T-cell (primary cell): ENCODE measurements at regions not wholly inside any gene's neighbourhood (a gene's known extent, or its start where the extent isn't known, plus 50 kb on each side); places are given as distances from the start of the nearest gene placed in this dataset.
"Not testable (repeated sequence)": the region's sequence is repeated elsewhere in the genome, so short reads cannot be mapped to it uniquely, and the experiment has no call there.

Experiments
- ATAC-seq, 4 experiments: fragments of 200-7000 bp in 3 of 4; fragments of 150-1000 bp in 1 of 4; cut with Tn5 transposase; replicated peaks in 1 of 4; 1 replicate in 3 of 4; 2 replicates in 1 of 4; pipeline ENCODE4 v1.10.0; 2021; ENCODE audit warnings: moderate library complexity in 3 of 4, mild to moderate bottlenecking in 2 of 4, moderate number of reproducible peaks in 1 of 4
- CTCF ChIA-PET, 2 donors: fragments of 300-600 bp; sonication (Branson Sonifier 250); formaldehyde crosslinking; loops; one replicate each; lab custom pipeline; 2022; ENCODE audit warnings: antibody characterized with exemption in 2 of 2; lab: Charles Lee
- POLR2A ChIA-PET, 2 donors: fragments of 300-600 bp; sonication (Branson Sonifier 250); formaldehyde crosslinking; loops; one replicate each; lab custom pipeline; 2022; ENCODE audit warnings: antibody characterized with exemption in 2 of 2; lab: Charles Lee
- DNase-seq, 35 experiments: peaks; one replicate each; pipeline versions ENCODE4 v3.0.0 to v3.0.0-alpha.2; 2013 to 2023
- H3K27ac ChIP-seq: one replicate; pipeline ENCODE4 v1.5.1; 2013; ENCODE audit warnings: low read length
- H3K27me3 ChIP-seq, 2 experiments: replicated peaks in 1 of 2; 1 replicate in 1 of 2; 2 replicates in 1 of 2; pipeline versions ENCODE4 v1.6.1 to v1.7.0; 2013; ENCODE audit warnings: low read length in 1 of 2, mixed read lengths in 1 of 2; ENCODE audit not compliant: control insufficient read depth in 2 of 2, insufficient read depth in 2 of 2; ENCODE audit errors: extremely low read depth in 1 of 2
- H3K36me3 ChIP-seq, 2 donors: 1 replicate in 1 of 2; 2 replicates in 1 of 2; pipeline versions ENCODE4 v1.6.1 to v1.7.0; 2013; ENCODE audit warnings: low read length in 1 of 2; ENCODE audit not compliant: control insufficient read depth in 2 of 2, insufficient read depth in 1 of 2; ENCODE audit errors: extremely low read depth in 1 of 2
- H3K4me1 ChIP-seq, 2 experiments: 1 replicate in 1 of 2; 2 replicates in 1 of 2; pipeline versions ENCODE4 v1.6.1 to v1.7.0; 2013; ENCODE audit warnings: low read length in 2 of 2, mixed read lengths in 1 of 2; ENCODE audit not compliant: insufficient read depth in 2 of 2, control insufficient read depth in 1 of 2; ENCODE audit errors: extremely low read depth in 1 of 2
- H3K4me3 ChIP-seq, 2 donors: 1 replicate in 1 of 2; 2 replicates in 1 of 2; pipeline versions ENCODE4 v1.5.1 to v1.7.0; 2013; ENCODE audit warnings: mild to moderate bottlenecking in 2 of 2, low read length in 1 of 2, moderate library complexity in 1 of 2; ENCODE audit not compliant: control insufficient read depth in 1 of 2; ENCODE audit errors: extremely low read depth in 1 of 2
- H3K9me3 ChIP-seq: 2 replicates; pipeline ENCODE4 v1.7.0; 2013
- H3K27ac Mint-ChIP-seq, 2 donors: one replicate each; pipeline ENCODE4 v1.8.0; 2020 to 2021; ENCODE audit warnings: mild to moderate bottlenecking in 2 of 2, mixed read lengths in 2 of 2
- H3K27me3 Mint-ChIP-seq, 2 donors: one replicate each; pipeline ENCODE4 v1.8.0; 2021 to 2022; ENCODE audit warnings: mixed read lengths in 2 of 2
- H3K36me3 Mint-ChIP-seq: one replicate; pipeline ENCODE4 v1.8.0; 2021; ENCODE audit warnings: mixed read lengths
- H3K4me1 Mint-ChIP-seq, 3 donors: one replicate each; pipeline ENCODE4 v1.8.0; 2020 to 2022; ENCODE audit warnings: mixed read lengths in 3 of 3, mild to moderate bottlenecking in 1 of 3
- H3K4me3 Mint-ChIP-seq, 3 donors: one replicate each; pipeline ENCODE4 v1.8.0; 2020 to 2022; ENCODE audit warnings: mild to moderate bottlenecking in 3 of 3, mixed read lengths in 3 of 3, moderate library complexity in 3 of 3
- H3K9me3 Mint-ChIP-seq, 3 donors: one replicate each; pipeline ENCODE4 v1.8.0; 2020 to 2022; ENCODE audit warnings: mixed read lengths in 3 of 3
- WGBS: methylation state at CpG from one replicate; pipeline ENCODE4 v1.1.5; 2013; ENCODE audit warnings: missing lambda C conversion rate; ENCODE audit not compliant: insufficient coverage; 5-methylcytosine and 5-hydroxymethylcytosine counted together

- Histone ChIP-seq H3K4me3 (no peak overlapping the region), H3K9me3 (no peaks in the 10 kb centered on the region), H3K4me1 (no peaks in the 10 kb centered on the region), H3K36me3 (no peaks in the 10 kb centered on the region), H3K27ac (no peak overlapping the region), H3K27me3 (peaks cover 0 to 2% of the 10 kb centered on the region in 2 experiments)
- H3K4me3 Mint-ChIP-seq: no peak overlapping the region
- POLR2A ChIA-PET: no interaction called here
- H3K27ac Mint-ChIP-seq: no peak overlapping the region
- WGBS: 56% methylated on average over 2 of the region's 10 CpGs
- peaks cover 10 to 28% (median 15%) of the 10 kb centered on the region in 3 donors for H3K9me3 Mint-ChIP-seq
- H3K36me3 Mint-ChIP-seq: no peaks in the 10 kb centered on the region
- H3K27me3 Mint-ChIP-seq: peaks cover 9 to 11% of the 10 kb centered on the region in 2 donors
- no peak for ATAC-seq
- CTCF ChIA-PET: no interaction called here
- no peaks in the 10 kb centered on the region for H3K4me1 Mint-ChIP-seq
- no peak for DNase-seq
These were observed 298.8 kb upstream of the MAP3K7 start for GRCh38 chr6:90885611-90886056.

GRCh38 chr6:90885137-90885536 is 298.3 kb upstream of the MAP3K7 start:
- H3K9me3 ChIP-seq, CTCF ChIA-PET, H3K36me3 Mint-ChIP-seq, POLR2A ChIA-PET, H3K4me1 ChIP-seq, H3K4me3 ChIP-seq, ATAC-seq, H3K27me3 ChIP-seq, H3K4me3 Mint-ChIP-seq, H3K36me3 ChIP-seq, DNase-seq, H3K4me1 Mint-ChIP-seq, H3K27ac ChIP-seq, H3K27ac Mint-ChIP-seq: not testable (repeated sequence)
- WGBS: 38% methylated on average over 1 of the region's 4 CpGs
- peaks cover 13 to 31% (median 15%) of the 10 kb centered on the region in 3 donors for H3K9me3 Mint-ChIP-seq
- peaks cover 9 to 11% of the 10 kb centered on the region in 2 donors for H3K27me3 Mint-ChIP-seq

- no peaks in the 10 kb centered on the region for H3K4me1 Mint-ChIP-seq
- POLR2A ChIA-PET: no interaction called here
- 93% methylated on average over 2 of the region's 3 CpGs for WGBS
- H3K27me3 Mint-ChIP-seq: peaks cover 6 to 14% of the 10 kb centered on the region in 2 donors
- no peak overlapping the region for H3K27ac Mint-ChIP-seq
- Histone ChIP-seq H3K27ac (no peak overlapping the region), H3K36me3 (no peaks in the 10 kb centered on the region), H3K4me1 (no peaks in the 10 kb centered on the region), H3K4me3 (no peak overlapping the region), H3K9me3 (no peaks in the 10 kb centered on the region), H3K27me3 (no peaks in the 10 kb centered on the region)
- CTCF ChIA-PET: no interaction called here
- no peaks in the 10 kb centered on the region for H3K36me3 Mint-ChIP-seq
- DNase-seq (no peak), ATAC-seq (no peak)
- no peak overlapping the region for H3K4me3 Mint-ChIP-seq
- H3K9me3 Mint-ChIP-seq: peaks cover 8 to 18% (median 15%) of the 10 kb centered on the region in 3 donors
These were observed 290.7 kb upstream of the MAP3K7 start for GRCh38 chr6:90877616-90878015.

- DNase-seq (no peak), ATAC-seq (no peak)
- ChIA-PET CTCF (no interaction called here), POLR2A (no interaction called here)
- H3K4me3 Mint-ChIP-seq: no peak overlapping the region
- H3K27ac Mint-ChIP-seq: no peak overlapping the region
- peaks cover 3 to 4% (median 4%) of the 10 kb centered on the region in 3 donors for H3K9me3 Mint-ChIP-seq
- H3K27me3 ChIP-seq: no peaks in the 10 kb centered on the region
- WGBS: 20% methylated on average over 1 of the region's 4 CpGs
- no peak overlapping the region for H3K27ac ChIP-seq
- no peaks in the 10 kb centered on the region for H3K36me3 ChIP-seq
- no peaks in the 10 kb centered on the region for H3K36me3 Mint-ChIP-seq
- H3K4me3 ChIP-seq: no peak overlapping the region
- H3K27me3 Mint-ChIP-seq: peaks cover 11 to 19% of the 10 kb centered on the region in 2 donors
- no peaks in the 10 kb centered on the region for H3K4me1 Mint-ChIP-seq
- H3K9me3 ChIP-seq: no peaks in the 10 kb centered on the region
- H3K4me1 ChIP-seq: no peaks in the 10 kb centered on the region
These were observed 288.1 kb upstream of the MAP3K7 start for GRCh38 chr6:90874931-90875330.

- H3K27me3 ChIP-seq: no peaks in the 10 kb centered on the region
- Mint-ChIP-seq H3K27me3 (peaks cover 13 to 15% of the 10 kb centered on the region in 2 donors), H3K27ac (no peak overlapping the region), H3K4me1 (no peaks in the 10 kb centered on the region), H3K36me3 (no peaks in the 10 kb centered on the region), H3K9me3 (peaks cover 0 to 3% (median 0%) of the 10 kb centered on the region in 3 donors), H3K4me3 (no peak overlapping the region)
- CTCF ChIA-PET: no interaction called here
- no peaks in the 10 kb centered on the region for H3K36me3 ChIP-seq
- POLR2A ChIA-PET: no interaction called here
- H3K9me3 ChIP-seq: no peaks in the 10 kb centered on the region
- ATAC-seq (no peak), DNase-seq (no peak)
- no peaks in the 10 kb centered on the region for H3K4me1 ChIP-seq
- H3K4me3 ChIP-seq: no peak overlapping the region
- no peak overlapping the region for H3K27ac ChIP-seq
- 75% methylated on average over 4 of the region's 8 CpGs for WGBS
These were observed 286.1 kb upstream of the MAP3K7 start for GRCh38 chr6:90872981-90873380.

GRCh38 chr6:90870561-90870960 is 283.7 kb upstream of the MAP3K7 start:
- Mint-ChIP-seq H3K36me3 (no peaks in the 10 kb centered on the region), H3K27ac (no peak overlapping the region), H3K4me1 (no peaks in the 10 kb centered on the region), H3K9me3 (no peaks in the 10 kb centered on the region), H3K4me3 (no peak overlapping the region), H3K27me3 (peaks cover 9 to 13% of the 10 kb centered on the region in 2 donors)
- ChIA-PET POLR2A (no interaction called here), CTCF (no interaction called here)
- H3K9me3 ChIP-seq: no peaks in the 10 kb centered on the region
- no peak overlapping the region for H3K27ac ChIP-seq
- H3K36me3 ChIP-seq: no peaks in the 10 kb centered on the region
- H3K4me3 ChIP-seq: no peak overlapping the region
- DNase-seq (no peak), ATAC-seq (no peak)
- H3K27me3 ChIP-seq: no peaks in the 10 kb centered on the region
- no CpG with 5 or more reads among the region's 1 CpG for WGBS
- no peaks in the 10 kb centered on the region for H3K4me1 ChIP-seq

- Histone ChIP-seq H3K4me1 (no peaks in the 10 kb centered on the region), H3K27me3 (no peaks in the 10 kb centered on the region), H3K27ac (no peak overlapping the region), H3K4me3 (no peak overlapping the region), H3K36me3 (no peaks in the 10 kb centered on the region), H3K9me3 (no peaks in the 10 kb centered on the region)
- H3K27me3 Mint-ChIP-seq: peaks cover 9 to 13% of the 10 kb centered on the region in 2 donors
- ChIA-PET CTCF (no interaction called here), POLR2A (no interaction called here)
- DNase-seq (no peak), ATAC-seq (no peak)
- no peaks in the 10 kb centered on the region for H3K36me3 Mint-ChIP-seq
- H3K4me1 Mint-ChIP-seq: no peaks in the 10 kb centered on the region
- WGBS: no CpG with 5 or more reads among the region's 2 CpGs
- H3K9me3 Mint-ChIP-seq: no peaks in the 10 kb centered on the region
- H3K27ac Mint-ChIP-seq: no peak overlapping the region
- H3K4me3 Mint-ChIP-seq: no peak overlapping the region
These were observed 281.8 kb upstream of the MAP3K7 start for GRCh38 chr6:90868656-90869055.
